ENCODE measurements at regions not wholly inside any gene's neighbourhood (a gene's known extent, or its start where the extent isn't known, plus 50 kb on each side); places are given as distances from the start of the nearest gene placed in this dataset.

GRCh38 chr9:106619211-106619610 is 243.8 kb upstream of the ZNF462 start:
- Histone ChIP-seq H3K27me3 (ENCODE audit: control insufficient read depth in 2 of 2, insufficient read depth in 2 of 2, low read length in 2 of 2) (no peaks in the 10 kb centered on the region), H3K9me3 (replicated peaks; ENCODE audit: control insufficient read depth, insufficient read depth, low read length) (no peaks in the 10 kb centered on the region), H3K36me3 (ENCODE audit: control insufficient read depth in 2 of 2, extremely low read depth in 1 of 2, insufficient read depth in 2 of 2, low read length in 2 of 2) (no peaks in the 10 kb centered on the region), H2AFZ (ENCODE audit: low read depth, low read length) (no peak overlapping the region), H4K20me1 (replicated peaks; ENCODE audit: control insufficient read depth, extremely low read depth, insufficient read depth, low read length) (no peaks in the 10 kb centered on the region), H3K4me1 (ENCODE audit: control insufficient read depth, extremely low read depth, insufficient read depth, low read length) (no peaks in the 10 kb centered on the region), H3K9ac (replicated peaks; ENCODE audit: extremely low read depth, insufficient read depth, low read length) (no peak overlapping the region), H3K9me1 (replicated peaks; ENCODE audit: control insufficient read depth, extremely low read depth, insufficient read depth, low read length) (no peaks in the 10 kb centered on the region), H3K27ac (ENCODE audit: insufficient read depth, low read depth, low read length) (no peak overlapping the region), H3K79me2 (ENCODE audit: control insufficient read depth, insufficient read depth, low read length) (no peaks in the 10 kb centered on the region), H3K4me2 (ENCODE audit: insufficient read depth, low read length) (no peak overlapping the region), H3K4me3 (replicated peaks in 1 of 3; ENCODE audit: insufficient read depth in 1 of 3, low read depth in 1 of 3, low read length in 3 of 3) (no peak overlapping the region)
- FAIRE-seq (no peak), DNase-seq (ENCODE audit: low read depth, low spot score) (no peak)
- BruUV-seq (replicated peaks): no TSS peak
- dilution Hi-C loops (cut with MboI; ENCODE audit: extremely low pct_ligation_motif_present, low sequenced_read_pairs): no loop called here
- intact Hi-C loops (cut with micrococcal nuclease): no loop called here
- ChIA-PET CTCF (no interaction called here), POLR2A (no interaction called here)
- TF ChIP-seq MYC (IDR thresholded peaks at IDR 0.05; ENCODE audit: low read depth, low read length): no peak
- TF ChIP-seq POLR2AphosphoS5 (IDR thresholded peaks at IDR 0.05; ENCODE audit: insufficient read depth, low read depth, low read length): no peak
- TF ChIP-seq GATA2 (IDR thresholded peaks at IDR 0.05; ENCODE audit: insufficient read depth, insufficient read length, low read depth, low read length): no peak
- TF ChIP-seq JUN (IDR thresholded peaks at IDR 0.05; ENCODE audit: borderline replicate concordance, insufficient read depth, insufficient read length, low read depth): no peak
- TF ChIP-seq EZH2 (IDR thresholded peaks at IDR 0.05; ENCODE audit: borderline replicate concordance, low read depth, low read length, severe bottlenecking): no peak
- TF ChIP-seq MAX (IDR thresholded peaks at IDR 0.05; ENCODE audit: insufficient read depth, insufficient read length): no peak
- no peak for TF ChIP-seq CTCF (IDR thresholded peaks at IDR 0.05; ENCODE audit: extremely low read depth in 1 of 2, insufficient read depth in 1 of 2, low read depth in 1 of 2, low read length in 2 of 2)
- no peak for TF ChIP-seq FOS (IDR thresholded peaks at IDR 0.05; ENCODE audit: borderline replicate concordance, insufficient read depth, low read length)
- no peak for TF ChIP-seq POLR2A (IDR thresholded peaks at IDR 0.05; ENCODE audit: low read depth, low read length)
